Activated CD4-positive, CD25-positive, alpha-beta regulatory T cell treated with anti-CD3 and anti-CD28 coated beads, Interleukin-2, amount 50 U/mL, for 24 hours (primary cell): ENCODE measurements at regions not wholly inside any gene's neighbourhood (a gene's known extent, or its start where the extent isn't known, plus 50 kb on each side); places are given as distances from the start of the nearest gene placed in this dataset.
"Not testable (repeated sequence)": the region's sequence is repeated elsewhere in the genome, so short reads cannot be mapped to it uniquely, and the experiment has no call there.

Experiments
- ATAC-seq, 2 donors: fragments of 150-1000 bp; cut with Tn5 transposase; one replicate each; pipeline ENCODE4 v1.10.0; 2021; ENCODE audit warnings: mild to moderate bottlenecking in 1 of 2, moderate library complexity in 1 of 2

- ATAC-seq = no peak
These were observed 511.6 kb downstream of the PLOD2 start for GRCh38 chr3:145649368-145649887.

- ATAC-seq = no peak
These were observed 510.8 kb downstream of the PLOD2 start for GRCh38 chr3:145650170-145650569.

- ATAC-seq = no peak
These were observed 489.9 kb downstream of the PLOD2 start for GRCh38 chr3:145671121-145671520.

- ATAC-seq = no peak
These were observed 487.1 kb downstream of the PLOD2 start for GRCh38 chr3:145673838-145674237.

GRCh38 chr3:145678401-145678800, 482.6 kb downstream of the PLOD2 start:
- ATAC-seq = no peak

- no peak for ATAC-seq
These were observed 479.8 kb downstream of the PLOD2 start for GRCh38 chr3:145681181-145681580.

- ATAC-seq = not testable (repeated sequence)
These were observed 473.0 kb downstream of the PLOD2 start for GRCh38 chr3:145687978-145688377.

GRCh38 chr3:145692751-145693150, 468.2 kb downstream of the PLOD2 start:
- no peak for ATAC-seq

- no peak for ATAC-seq
These were observed 465.0 kb downstream of the PLOD2 start for GRCh38 chr3:145696011-145696410.

- ATAC-seq = no peak
These were observed 462.7 kb downstream of the PLOD2 start for GRCh38 chr3:145698250-145698649.

GRCh38 chr3:145698749-145699148, 462.2 kb downstream of the PLOD2 start:
- no peak for ATAC-seq

GRCh38 chr3:145704020-145704419, 457.0 kb downstream of the PLOD2 start:
- no peak for ATAC-seq

GRCh38 chr3:145709779-145710178, 451.2 kb downstream of the PLOD2 start:
- ATAC-seq = not testable (repeated sequence)

GRCh38 chr3:145716519-145716918, 444.5 kb downstream of the PLOD2 start:
- ATAC-seq = no peak

GRCh38 chr3:145719114-145719513, 441.9 kb downstream of the PLOD2 start:
- no peak for ATAC-seq

- no peak for ATAC-seq
These were observed 439.6 kb downstream of the PLOD2 start for GRCh38 chr3:145721273-145721805.

GRCh38 chr3:145721815-145722214, 439.2 kb downstream of the PLOD2 start:
- ATAC-seq = no peak

- no peak for ATAC-seq
These were observed 433.5 kb downstream of the PLOD2 start for GRCh38 chr3:145727476-145727875.

- no peak for ATAC-seq
These were observed 425.4 kb downstream of the PLOD2 start for GRCh38 chr3:145735631-145736030.

- no peak for ATAC-seq
These were observed 423.0 kb downstream of the PLOD2 start for GRCh38 chr3:145737952-145738351.

- ATAC-seq = no peak
These were observed 421.1 kb downstream of the PLOD2 start for GRCh38 chr3:145739926-145740325.

GRCh38 chr3:145750657-145751056, 410.3 kb downstream of the PLOD2 start:
- ATAC-seq = no peak

- no peak for ATAC-seq
These were observed 408.4 kb downstream of the PLOD2 start for GRCh38 chr3:145752576-145752975.

GRCh38 chr3:145754605-145755289, 406.2 kb downstream of the PLOD2 start:
- no peak for ATAC-seq

GRCh38 chr3:145760036-145760435, 400.9 kb downstream of the PLOD2 start:
- no peak for ATAC-seq
